GM12878 (cell line): ENCODE measurements at regions not wholly inside any gene's neighbourhood (a gene's known extent, or its start where the extent isn't known, plus 50 kb on each side); places are given as distances from the start of the nearest gene placed in this dataset.

Experiments
- BCL3 ChIP-seq: IDR thresholded peaks from 2 replicates; pipeline ENCODE4 v1.6.1; 2011; ENCODE audit warnings: borderline replicate concordance, low read depth, mild to moderate bottlenecking, moderate library complexity, low read length; ENCODE audit not compliant: insufficient read depth, poor library complexity, severe bottlenecking
- CHD2 ChIP-seq: IDR thresholded peaks from 2 replicates; pipeline ENCODE4 v1.6.1; 2011; ENCODE audit warnings: low read depth, low read length, improper control_type of control experiment, borderline replicate concordance
- CTCF ChIP-seq, 3 experiments: IDR thresholded peaks in 2 of 3; conservative IDR thresholded peaks in 1 of 3; 2 replicates each; pipeline ENCODE4 v1.5.1; 2011; ENCODE audit warnings: low read depth in 3 of 3, low read length in 3 of 3, mild to moderate bottlenecking in 3 of 3, control low read depth in 2 of 3, moderate library complexity in 2 of 3, inconsistent platforms in 1 of 3, mixed read lengths in 1 of 3; ENCODE audit not compliant: control insufficient read depth in 2 of 3, insufficient read depth in 1 of 3; ENCODE audit errors: extremely low read depth in 1 of 3
- JUND ChIP-seq: IDR thresholded peaks from 2 replicates; pipeline ENCODE4 v1.6.1; 2012; ENCODE audit warnings: low read depth, mild to moderate bottlenecking, low read length, improper control_type of control experiment, moderate library complexity
- KAT2A ChIP-seq: conservative IDR thresholded peaks from 2 replicates; pipeline ENCODE4 v1.6.1; 2011; ENCODE audit warnings: low read depth, low read length; ENCODE audit not compliant: control insufficient read depth

- TF ChIP-seq JUND = no peak
- no peak for TF ChIP-seq CTCF (IDR thresholded peaks at IDR 0.05 in 2 of 3, conservative IDR thresholded peaks at IDR 0.05 in 1 of 3; ENCODE audit: control insufficient read depth in 2 of 3, extremely low read depth in 1 of 3, insufficient read depth in 1 of 3, low read depth in 3 of 3, low read length in 3 of 3)
- TF ChIP-seq BCL3 = no peak
- TF ChIP-seq CHD2 = no peak
- no peak for TF ChIP-seq KAT2A
Observed at GRCh38 chr9:73689051-73689870, 537.6 kb downstream of the ANXA1 start.
